ENCODE measurements at regions not wholly inside any gene's neighbourhood (a gene's known extent, or its start where the extent isn't known, plus 50 kb on each side); places are given as distances from the start of the nearest gene placed in this dataset.

DNA sequence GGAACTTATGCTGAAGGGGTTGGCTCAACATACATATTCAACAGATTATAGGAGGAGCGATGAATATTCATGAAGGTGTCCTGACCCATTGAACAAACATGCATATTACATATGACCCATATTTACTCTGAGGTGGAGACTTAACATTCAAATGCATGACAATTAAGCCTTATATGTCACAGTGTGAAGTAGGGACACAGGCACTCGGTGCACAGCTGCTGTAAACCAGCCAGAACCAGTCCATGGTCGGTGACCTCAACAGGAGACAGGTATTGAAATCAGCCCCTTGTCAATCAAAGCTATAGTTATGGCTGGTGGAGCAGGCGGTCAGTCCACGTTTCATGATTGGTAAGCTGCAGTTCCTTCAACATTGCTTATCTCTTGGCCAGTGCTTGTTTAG lies 347.3 kb downstream of the THBS2 start:
- no peak for TF ChIP-seq POLR2A (IDR thresholded peaks at IDR 0.05)
- TF ChIP-seq, protein P1, sequence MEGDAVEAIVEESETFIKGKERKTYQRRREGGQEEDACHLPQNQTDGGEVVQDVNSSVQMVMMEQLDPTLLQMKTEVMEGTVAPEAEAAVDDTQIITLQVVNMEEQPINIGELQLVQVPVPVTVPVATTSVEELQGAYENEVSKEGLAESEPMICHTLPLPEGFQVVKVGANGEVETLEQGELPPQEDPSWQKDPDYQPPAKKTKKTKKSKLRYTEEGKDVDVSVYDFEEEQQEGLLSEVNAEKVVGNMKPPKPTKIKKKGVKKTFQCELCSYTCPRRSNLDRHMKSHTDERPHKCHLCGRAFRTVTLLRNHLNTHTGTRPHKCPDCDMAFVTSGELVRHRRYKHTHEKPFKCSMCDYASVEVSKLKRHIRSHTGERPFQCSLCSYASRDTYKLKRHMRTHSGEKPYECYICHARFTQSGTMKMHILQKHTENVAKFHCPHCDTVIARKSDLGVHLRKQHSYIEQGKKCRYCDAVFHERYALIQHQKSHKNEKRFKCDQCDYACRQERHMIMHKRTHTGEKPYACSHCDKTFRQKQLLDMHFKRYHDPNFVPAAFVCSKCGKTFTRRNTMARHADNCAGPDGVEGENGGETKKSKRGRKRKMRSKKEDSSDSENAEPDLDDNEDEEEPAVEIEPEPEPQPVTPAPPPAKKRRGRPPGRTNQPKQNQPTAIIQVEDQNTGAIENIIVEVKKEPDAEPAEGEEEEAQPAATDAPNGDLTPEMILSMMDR (IDR thresholded peaks at IDR 0.05) = no peak
